GM21381 (cell line): ENCODE measurements at regions not wholly inside any gene's neighbourhood (a gene's known extent, or its start where the extent isn't known, plus 50 kb on each side); places are given as distances from the start of the nearest gene placed in this dataset.

Experiments
- ATAC-seq: cut with Tn5 transposase; IDR thresholded peaks from one replicate; pipeline ENCODE4 v1.9.1; 2021; ENCODE audit warnings: mild to moderate bottlenecking, moderate library complexity; ENCODE audit not compliant: unreplicated experiment

- ATAC-seq = no peak
Measured at GRCh38 chr1:8204826-8205225, 113.1 kb upstream of the SLC45A1 start.

GRCh38 chr1:8203551-8203950, 114.4 kb upstream of the SLC45A1 start:
- no peak for ATAC-seq

GRCh38 chr1:8203056-8203455, 114.9 kb upstream of the SLC45A1 start:
- ATAC-seq = no peak

GRCh38 chr1:8202182-8202905, 115.6 kb upstream of the SLC45A1 start:
- ATAC-seq = no peak

DNA sequence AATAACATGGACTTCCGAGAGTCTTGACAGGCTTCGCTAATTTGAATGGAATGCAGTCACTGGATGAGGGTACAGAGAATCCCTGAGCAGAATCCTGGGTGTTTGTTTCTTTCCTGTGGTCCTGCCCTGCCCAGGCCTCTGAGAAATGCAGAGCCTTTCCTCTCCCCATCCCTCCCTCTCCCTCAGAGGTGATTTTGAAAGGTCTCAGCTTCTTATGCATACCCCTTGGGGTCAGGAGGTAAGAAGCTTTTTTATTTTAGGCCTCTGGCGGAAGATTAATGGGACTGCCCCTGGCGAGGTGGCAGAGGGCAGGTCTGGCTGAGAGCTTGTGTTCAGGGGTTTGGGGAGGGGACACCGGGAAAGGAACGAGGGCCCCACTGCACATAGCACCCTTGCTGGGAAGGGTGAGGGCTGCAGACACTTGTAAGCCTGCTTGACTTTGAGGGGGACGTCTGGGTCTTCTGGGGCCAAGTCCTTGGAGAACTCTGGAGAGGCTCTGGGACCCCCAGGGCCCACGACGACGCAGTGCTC, 116.5 kb upstream of the SLC45A1 start:
- ATAC-seq = no peak

- no peak for ATAC-seq
Measured at GRCh38 chr1:8200317-8201115, 117.4 kb upstream of the SLC45A1 start.

GRCh38 chr1:8198522-8198921, 119.4 kb upstream of the SLC45A1 start:
- no peak for ATAC-seq

DNA sequence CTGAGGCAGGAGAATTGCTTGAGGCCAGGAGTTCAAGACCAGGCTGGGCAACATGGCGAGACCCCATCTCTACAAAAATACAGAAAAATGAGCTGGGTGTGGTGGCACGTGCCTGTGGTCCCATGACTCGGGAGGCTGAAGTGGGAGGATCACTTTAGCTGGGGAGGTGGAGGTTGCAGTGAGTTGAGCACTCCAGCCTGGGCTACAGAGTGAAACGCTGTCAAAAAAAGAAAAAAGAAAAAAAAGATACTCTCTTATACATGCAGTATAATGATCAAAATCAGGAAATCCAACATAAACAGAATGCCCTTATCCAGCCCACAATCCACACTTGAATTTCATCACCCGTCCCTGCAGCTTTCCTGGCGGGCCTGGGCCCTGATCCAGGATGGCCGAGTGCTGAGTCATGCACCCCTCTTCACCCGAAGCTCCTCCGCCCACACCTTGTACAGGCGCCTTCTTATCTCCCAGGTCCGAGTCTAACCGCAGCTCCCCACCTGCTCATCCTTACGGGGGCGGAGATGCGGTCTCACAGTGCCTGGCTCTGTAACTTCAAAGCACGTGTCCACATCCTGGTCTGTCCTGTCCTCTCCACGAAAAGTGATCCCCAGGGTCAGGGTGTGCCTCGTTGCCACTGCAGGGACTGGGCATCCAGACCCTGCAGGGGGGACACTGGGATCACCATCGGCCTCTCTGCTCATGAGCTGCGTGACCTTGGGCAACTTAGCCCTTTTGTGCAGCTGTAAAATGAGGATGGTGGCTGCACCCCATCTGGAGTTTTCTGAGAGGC, 120.2 kb upstream of the SLC45A1 start:
- no peak for ATAC-seq

GRCh38 chr1:8194481-8195227, 123.3 kb upstream of the SLC45A1 start:
- ATAC-seq = no peak

GRCh38 chr1:8193840-8194406, 124.0 kb upstream of the SLC45A1 start:
- ATAC-seq = no peak

- no peak for ATAC-seq
Measured at GRCh38 chr1:8191474-8191873, 126.4 kb upstream of the SLC45A1 start.

DNA sequence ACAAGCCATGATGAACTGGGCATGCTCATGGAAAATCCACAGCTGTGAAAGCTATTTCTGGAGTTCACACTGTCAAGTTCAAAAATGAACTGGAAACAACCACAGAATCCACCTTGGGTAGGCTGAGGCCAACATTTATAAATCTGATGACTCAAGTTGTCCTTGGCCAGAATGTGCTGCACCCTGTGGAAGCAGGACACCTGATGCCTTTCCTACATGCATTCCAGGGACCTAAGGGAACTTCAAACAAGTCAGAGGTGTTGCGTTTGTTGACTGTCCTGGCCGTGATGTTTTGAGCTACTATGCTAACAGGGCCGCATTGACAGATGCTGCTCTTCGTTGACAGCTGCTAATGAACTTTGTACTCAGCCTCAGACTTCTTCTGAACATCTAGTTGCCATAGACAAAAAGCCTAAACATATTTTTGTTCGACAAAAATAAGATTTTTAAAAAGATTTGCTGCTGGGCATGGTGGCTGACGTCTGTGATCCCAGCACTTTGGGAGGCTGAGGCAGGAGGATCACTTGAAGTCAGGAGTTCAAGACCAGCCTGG, 127.9 kb upstream of the SLC45A1 start:
- ATAC-seq = no peak

DNA sequence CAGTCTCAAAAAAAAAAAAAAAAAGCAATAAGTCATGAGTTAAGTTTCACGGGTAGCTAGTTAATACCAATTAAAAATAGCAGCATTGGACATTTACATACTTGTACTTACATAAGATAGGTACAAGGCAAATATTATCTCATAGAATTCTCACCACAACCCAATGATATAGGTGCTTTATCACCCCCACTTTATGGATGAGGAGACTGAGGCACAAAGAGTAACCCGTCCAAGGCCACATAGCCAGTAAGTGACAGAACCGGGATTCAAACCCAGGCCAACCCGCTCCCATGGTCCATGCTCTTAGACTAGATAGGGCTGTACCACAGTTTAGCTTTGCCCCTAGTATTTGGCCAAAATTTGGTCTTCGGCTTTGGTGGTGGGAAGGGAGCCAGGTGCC, 132.5 kb upstream of the SLC45A1 start:
- no peak for ATAC-seq

DNA sequence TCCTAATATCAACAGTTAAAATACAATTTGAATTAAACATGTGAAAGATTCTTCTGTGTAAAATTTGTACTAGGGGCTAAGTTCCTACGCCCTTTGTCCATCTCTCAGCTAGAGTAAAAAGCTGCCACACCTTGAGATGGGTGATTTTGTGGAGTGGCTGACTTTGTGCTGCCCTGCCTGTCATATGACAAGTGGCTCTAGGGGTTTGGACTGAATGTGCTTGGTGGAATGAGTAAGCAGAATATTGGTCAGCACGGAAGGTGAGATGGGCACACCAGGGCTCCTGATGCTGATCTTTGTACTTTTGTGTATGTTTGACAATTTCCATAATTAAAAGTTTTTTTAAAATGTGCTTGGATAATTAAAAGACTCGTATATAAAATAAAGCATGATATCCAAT, 133.6 kb upstream of the SLC45A1 start:
- ATAC-seq = no peak

DNA sequence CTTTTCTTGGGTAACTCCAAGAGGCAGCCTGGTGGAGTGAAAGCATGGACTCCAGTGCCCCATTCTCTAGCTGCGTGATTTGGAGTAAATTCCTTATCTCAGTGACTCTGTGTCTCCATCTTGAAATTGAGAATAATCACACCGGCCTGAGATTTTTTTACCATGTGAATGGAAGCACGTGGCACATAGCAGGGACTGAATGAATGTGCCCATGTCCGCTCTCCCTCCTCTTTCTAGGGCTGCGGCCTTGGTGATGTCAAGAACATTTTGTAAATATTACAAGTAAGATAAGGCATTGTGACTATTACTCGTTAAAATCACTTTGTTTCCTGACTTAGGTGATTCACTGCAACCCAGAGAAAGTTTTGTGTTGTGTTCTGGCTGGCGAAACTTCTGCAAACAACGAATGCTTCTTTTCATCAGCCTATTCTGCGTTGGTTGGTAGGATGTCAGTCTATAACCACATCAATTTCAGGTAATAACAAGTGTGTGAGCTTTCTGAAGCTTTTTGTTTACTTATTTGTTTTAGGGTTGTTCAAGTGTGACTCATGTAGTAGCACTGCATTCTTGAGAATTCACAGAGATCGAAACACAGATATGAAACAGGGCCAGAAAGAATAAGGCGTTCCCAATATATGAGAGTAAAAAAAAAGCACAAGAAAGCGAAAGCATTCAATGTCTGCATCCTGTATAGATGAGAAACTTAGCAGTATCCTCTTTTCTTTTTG, 135.7 kb upstream of the SLC45A1 start:
- ATAC-seq = no peak

- ATAC-seq = no peak
Measured at GRCh38 chr1:8179132-8179793, 138.7 kb upstream of the SLC45A1 start.

GRCh38 chr1:8176279-8176678, 141.6 kb upstream of the SLC45A1 start:
- no peak for ATAC-seq

DNA sequence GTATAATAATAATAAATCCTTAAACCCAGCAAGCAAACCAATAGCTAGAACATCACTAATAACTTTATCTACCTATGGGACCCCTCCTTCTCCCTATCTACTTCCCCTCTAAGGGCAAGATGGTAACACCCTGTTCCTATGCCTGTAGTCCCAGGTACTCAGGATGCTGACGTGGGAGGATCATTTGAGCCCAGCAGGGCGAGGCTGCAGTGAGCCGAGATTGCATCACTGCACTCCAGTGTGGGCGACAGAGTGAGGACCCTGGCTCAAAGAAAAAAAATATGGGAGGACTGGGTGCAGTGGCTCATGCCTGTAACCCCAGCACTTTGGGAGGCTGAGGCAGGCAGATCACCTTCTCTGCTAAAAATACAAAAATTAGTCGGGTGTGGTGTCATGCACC, 143.1 kb upstream of the SLC45A1 start:
- ATAC-seq = no peak
